Activated CD4-positive, alpha-beta T cell treated with anti-CD3 and anti-CD28 coated beads for 24 hours (primary cell): ENCODE measurements at regions not wholly inside any gene's neighbourhood (a gene's known extent, or its start where the extent isn't known, plus 50 kb on each side); places are given as distances from the start of the nearest gene placed in this dataset.
A peak's percentile ranks its signal among the peaks of the same experiment; 100 is the strongest.

Experiments used
- DNase-seq, 2 donors: peaks; one replicate each; pipeline ENCODE4 v3.0.0-alpha.2; 2020; ENCODE audit warnings: low read depth in 2 of 2

DNA sequence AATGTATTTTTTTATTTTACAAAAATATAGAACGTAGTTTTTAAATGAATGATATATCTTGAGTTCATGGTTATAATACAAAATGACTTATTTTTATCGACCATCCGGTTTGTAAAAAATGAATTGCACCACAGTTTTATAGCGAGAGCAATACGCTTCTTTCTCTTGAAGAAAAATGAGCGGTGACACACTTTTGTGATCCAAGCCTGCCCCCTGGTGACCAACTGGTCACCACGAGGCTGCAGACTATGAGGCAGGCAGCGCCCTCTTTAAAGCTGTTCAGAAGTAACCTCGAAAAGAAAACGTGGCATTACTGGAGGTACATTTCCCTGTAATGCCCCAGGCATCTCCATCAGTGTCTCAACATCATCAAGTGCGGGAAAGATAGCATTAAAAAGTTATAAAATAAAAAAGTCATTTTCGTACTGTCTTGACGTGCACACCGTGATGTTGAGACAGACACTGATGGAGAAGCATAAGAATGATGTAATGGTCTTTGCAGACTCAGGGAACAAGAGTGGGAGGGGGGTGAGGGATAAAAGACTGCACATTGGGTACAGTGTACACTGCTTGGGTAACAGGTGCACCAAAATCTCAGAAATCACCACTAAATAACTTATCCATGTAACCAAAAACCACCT lies 734.2 kb upstream of the ADAMTS5 start:
- peak; percentile 5 to 43 for DNase-seq

DNA sequence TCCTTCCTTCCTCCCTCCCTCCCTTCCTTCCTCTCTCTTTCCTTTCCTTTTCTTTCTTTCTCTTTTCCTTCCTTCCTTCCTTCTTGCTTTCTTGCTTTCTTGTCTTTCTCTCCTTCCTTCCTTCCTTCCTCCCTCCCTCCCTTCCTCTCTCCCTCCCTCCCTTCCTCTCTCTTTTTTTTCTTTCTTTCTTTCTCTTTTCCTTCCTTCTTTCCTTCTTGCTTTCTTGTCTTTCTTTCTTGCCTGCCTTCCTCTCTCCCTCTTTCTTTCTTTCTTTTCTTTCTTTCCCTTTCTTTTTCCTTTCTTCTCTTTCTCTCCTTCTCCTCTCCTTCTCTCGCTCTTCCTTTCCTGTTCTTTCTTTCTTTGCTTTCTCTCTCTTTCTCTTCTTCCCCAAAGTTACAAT lies 728.4 kb upstream of the ADAMTS5 start:
- DNase-seq, result no peak

DNA sequence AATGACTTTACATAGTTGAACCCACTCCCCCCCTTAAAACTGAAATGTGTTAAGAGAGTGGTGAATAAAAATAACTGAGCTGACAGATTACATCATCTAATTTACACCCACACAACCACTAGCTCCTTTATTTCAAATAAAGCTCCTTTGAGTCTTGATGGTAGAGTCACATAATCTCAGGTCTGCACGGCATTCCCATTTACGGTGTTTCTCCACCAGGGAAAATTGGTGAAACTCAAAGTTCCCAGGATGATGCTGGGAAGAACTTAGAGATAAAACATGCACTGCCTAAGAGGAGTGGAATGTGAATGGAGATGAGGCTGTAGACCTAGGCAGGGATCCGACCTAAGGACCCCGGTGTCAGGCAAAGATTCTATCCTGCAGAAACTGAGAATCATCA lies 727.8 kb upstream of the ADAMTS5 start:
- no peak for DNase-seq

GRCh38 chr21:27693376-27693775 lies 726.5 kb upstream of the ADAMTS5 start:
- DNase-seq, result no peak

DNA sequence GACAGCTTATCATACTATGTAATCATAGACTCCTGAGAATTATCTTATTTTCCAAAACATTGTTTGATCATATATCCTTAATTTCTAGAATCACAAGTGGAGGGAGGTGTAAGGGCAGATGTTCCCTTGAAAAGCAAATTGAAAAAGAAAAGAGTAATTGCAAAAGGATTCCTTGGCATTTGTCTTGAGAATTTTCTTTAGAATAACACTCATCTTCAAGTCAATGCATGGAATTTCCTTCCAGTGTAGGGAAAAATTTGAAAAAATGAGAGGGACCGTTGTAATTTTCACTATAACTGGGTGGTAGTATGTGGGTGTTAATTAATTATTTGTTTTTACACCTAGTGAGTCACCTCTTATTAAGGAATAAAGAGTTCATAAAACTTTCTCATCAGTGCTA lies 724.6 kb upstream of the ADAMTS5 start:
- DNase-seq, result no peak

GRCh38 chr21:27691006-27691405 lies 724.1 kb upstream of the ADAMTS5 start:
- DNase-seq, result no peak

DNA sequence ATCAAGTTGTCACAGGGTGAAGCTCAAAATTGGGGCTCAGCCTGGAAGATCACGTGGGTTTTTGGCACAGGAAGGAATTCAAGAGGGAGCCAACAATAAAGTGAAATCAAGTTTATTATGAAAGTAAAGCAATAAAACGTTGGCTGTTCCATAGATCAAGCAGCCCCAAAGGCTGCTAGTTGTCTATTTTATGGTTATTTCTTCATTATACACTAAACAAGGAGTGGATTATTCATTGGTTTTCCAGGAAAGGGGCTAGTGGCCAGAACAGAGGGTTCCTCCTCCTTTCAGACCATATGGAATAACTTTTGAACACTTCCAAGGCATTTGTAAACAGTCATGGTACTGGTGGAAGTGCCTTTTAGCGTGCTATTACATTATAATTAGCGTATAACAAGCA lies 723.5 kb upstream of the ADAMTS5 start:
- no peak for DNase-seq

- no peak for DNase-seq
Observed at GRCh38 chr21:27688773-27689172, 721.9 kb upstream of the ADAMTS5 start.

DNA sequence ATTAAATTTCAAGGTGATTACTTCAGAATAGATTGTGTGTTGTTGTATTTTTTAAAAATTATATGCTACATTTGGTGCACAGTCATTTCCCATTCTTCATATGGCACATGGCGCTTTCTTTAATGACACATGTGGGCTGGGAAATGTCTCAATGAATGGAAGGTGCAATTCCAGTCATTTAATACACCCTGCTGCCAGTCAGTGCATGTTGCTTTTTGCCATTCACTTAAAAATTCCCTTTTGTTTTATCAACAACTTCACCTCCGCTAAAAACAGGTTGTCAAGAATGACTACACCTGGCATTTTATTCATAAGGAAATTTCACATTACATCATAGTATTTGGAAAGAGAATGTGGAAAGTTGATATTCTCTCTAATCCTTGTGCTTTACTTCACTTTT lies 716.4 kb upstream of the ADAMTS5 start:
- DNase-seq, result no peak

GRCh38 chr21:27681841-27682240 lies 715.0 kb upstream of the ADAMTS5 start:
- no peak for DNase-seq

- DNase-seq, result no peak
Observed at GRCh38 chr21:27681038-27681437, 714.1 kb upstream of the ADAMTS5 start.

GRCh38 chr21:27680181-27680580 lies 713.3 kb upstream of the ADAMTS5 start:
- DNase-seq, result no peak

- no peak for DNase-seq
Observed at GRCh38 chr21:27678511-27678910, 711.6 kb upstream of the ADAMTS5 start.

DNA sequence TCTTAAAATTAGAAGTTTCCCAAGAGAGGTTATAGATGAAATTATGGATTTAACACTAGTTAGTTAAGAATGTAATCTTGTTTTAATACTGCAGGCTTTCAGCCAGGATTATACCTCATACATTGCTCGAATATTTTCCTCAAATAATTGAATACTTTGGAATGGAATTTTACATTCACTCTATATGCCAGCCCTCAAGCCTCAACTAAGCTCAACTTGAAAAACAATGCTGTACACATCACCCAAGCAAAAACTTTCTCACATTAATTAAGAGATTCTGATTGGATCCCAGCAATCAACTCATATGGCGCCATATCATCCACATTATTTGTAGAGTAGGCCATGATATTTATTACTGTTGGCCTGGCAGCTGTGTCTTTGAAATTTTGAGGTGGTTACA lies 710.7 kb upstream of the ADAMTS5 start:
- DNase-seq, result no peak

DNA sequence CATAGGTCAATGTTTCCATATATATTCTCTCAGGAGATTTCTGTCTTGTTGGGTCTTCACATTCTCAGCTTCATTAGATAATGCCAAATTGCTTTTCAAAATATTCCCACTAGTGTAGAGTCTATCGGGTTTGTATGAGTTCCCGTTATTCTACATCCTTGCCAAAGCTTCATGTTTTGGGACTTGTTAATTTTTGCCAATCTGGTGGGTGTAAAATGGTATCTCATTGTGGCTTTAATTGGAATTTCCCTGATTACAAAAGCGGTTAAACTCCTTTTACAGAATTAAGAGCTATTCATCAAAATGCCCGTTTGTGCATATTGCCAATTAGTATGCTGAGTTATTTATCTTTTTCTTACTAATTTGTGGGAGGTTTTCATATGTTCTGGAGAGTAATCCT lies 708.4 kb upstream of the ADAMTS5 start:
- no peak for DNase-seq

- DNase-seq, result no peak
Observed at GRCh38 chr21:27674041-27674615, 707.2 kb upstream of the ADAMTS5 start.

GRCh38 chr21:27673581-27673980 lies 706.7 kb upstream of the ADAMTS5 start:
- DNase-seq, result no peak

- DNase-seq, result no peak
Observed at GRCh38 chr21:27671207-27671606, 704.3 kb upstream of the ADAMTS5 start.

DNA sequence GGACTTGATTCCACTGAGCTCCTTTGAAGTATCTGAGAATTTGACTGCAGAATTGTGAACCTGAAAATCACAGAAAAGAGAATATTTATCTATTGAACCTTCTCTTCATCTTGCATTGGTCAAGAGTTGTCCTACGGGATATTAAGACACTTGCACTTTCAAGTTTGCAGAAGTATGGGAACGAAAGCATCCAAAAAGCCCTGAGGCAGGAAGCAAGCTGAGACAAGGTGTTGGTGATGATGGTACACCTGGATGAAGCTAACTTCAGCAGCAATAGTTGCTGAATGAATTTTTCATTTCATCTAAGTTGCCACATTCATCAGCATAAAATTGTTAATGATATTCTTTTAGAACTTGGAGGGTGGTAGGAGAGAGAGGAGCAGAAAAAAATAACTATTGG lies 686.6 kb upstream of the ADAMTS5 start:
- no peak for DNase-seq

DNA sequence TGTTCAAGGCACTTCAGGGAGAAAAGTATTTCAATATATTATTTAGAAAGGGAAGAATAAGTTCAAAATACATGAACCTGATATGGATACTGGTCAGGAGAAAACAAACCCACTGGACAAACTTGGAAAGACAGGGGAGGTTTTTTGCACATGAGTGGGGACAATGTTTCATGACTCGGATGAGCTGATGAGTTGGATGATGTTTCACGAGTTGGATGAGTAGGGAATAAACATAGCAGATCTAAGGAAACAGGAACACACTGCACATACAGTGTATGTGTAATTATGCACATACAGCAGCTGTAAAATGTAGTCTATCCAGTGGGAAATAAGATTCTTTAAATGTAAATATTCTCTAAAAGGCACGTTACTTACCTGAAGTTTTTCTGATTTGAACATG lies 682.9 kb upstream of the ADAMTS5 start:
- no peak for DNase-seq

- no peak for DNase-seq
Observed at GRCh38 chr21:27649323-27649722, 682.4 kb upstream of the ADAMTS5 start.

DNA sequence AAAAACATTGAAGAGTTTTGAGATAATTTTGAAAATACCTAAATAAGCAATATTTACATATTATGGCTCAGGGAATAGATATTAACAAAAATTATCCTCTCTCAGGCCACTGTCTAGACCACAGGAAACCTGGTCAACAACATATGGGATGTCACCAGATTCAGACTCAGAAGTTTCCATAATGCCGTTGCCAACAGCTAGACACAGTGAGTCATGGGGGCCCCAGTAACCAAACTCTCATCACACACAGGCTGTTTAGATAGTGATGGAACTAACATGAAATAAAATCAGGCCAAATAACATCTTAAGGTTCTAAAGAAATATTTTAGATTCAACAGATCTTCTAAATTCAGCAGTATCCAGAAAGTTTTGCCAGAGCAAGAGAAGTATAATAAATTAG lies 681.7 kb upstream of the ADAMTS5 start:
- DNase-seq, result no peak

- DNase-seq, result no peak
Observed at GRCh38 chr21:27647921-27648320, 681.0 kb upstream of the ADAMTS5 start.

- DNase-seq, result no peak
Observed at GRCh38 chr21:27647401-27647800, 680.5 kb upstream of the ADAMTS5 start.
